Fibroblast of skin of right quadriceps (primary cell): ENCODE measurements at regions not wholly inside any gene's neighbourhood (a gene's known extent, or its start where the extent isn't known, plus 50 kb on each side); places are given as distances from the start of the nearest gene placed in this dataset.
"Not testable (repeated sequence)": the region's sequence is repeated elsewhere in the genome, so short reads cannot be mapped to it uniquely, and the experiment has no call there.

Experiments
- DNase-seq: peaks from one replicate; pipeline ENCODE4 v3.0.0-alpha.2; 2013

DNA sequence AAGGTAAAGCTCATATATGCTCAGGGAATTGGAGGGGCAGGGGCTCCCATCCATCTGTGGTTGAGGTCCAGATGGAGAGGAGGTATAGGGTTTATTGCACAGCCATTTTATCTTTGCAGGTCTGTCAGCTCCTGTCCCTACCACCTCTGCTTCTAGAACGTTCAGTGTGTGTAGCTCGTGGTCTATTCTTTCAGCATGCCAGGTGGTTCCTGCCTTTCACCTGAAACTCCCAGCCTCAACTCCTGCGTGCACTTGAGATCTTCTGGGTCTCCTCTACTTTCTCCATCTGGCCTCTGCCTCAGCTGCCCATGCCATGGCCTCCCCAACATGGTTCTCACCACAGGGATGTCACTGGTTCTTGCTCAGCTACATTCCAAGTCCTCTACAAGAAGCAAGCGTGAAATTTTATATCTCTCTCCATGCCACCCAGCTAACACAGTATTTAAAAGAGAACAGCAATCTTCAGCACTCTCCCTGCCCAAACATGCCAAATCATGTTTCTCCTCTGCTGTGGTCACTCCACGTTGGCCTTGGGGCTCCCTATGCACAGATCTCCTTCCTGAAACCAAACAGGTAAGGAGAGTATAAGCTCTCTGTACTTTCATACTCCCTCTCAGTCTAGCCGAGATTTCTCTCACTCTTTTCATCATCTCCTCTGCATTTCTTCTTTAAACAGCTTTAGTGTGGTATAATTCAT is 157.8 kb upstream of the TRPC6 start:
- no peak for DNase-seq

DNA sequence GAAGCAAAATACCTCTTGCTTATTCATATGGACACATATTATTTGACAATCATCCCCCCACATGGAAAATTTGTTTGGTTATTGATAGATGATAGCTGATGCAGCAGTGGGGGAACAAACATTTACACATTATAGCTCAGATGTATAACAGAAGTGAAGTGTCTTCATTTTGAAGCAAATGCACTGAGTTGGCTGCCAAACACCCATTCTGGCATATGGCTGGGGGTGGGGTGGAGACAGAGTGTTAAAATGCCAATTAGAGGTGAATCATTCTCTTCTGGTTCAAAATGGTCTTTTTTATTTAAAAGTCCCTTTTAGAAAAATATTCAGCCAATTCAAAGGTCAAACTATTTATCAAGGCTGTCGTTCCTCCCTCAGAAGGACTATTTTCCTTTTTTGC is 157.3 kb upstream of the TRPC6 start:
- no peak for DNase-seq

DNA sequence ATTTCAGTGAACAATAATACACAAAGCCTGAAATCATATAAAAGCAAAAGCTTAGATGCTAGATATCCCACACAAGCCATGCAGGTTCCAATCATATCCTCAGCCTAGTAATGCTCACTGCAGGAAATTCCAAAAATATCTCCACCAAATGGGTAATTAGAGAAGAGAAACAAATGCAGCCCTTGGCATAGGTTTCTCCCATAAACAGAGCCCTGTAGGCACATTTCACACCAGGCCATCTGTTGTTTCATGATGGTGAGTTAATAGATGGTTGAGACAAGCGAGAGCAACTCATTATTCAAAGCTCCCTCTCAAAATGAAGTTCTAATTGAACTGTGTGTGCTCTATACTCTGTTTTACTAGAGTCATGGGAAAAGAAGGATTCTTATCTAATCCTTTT is 154.6 kb upstream of the TRPC6 start:
- DNase-seq, result no peak

DNA sequence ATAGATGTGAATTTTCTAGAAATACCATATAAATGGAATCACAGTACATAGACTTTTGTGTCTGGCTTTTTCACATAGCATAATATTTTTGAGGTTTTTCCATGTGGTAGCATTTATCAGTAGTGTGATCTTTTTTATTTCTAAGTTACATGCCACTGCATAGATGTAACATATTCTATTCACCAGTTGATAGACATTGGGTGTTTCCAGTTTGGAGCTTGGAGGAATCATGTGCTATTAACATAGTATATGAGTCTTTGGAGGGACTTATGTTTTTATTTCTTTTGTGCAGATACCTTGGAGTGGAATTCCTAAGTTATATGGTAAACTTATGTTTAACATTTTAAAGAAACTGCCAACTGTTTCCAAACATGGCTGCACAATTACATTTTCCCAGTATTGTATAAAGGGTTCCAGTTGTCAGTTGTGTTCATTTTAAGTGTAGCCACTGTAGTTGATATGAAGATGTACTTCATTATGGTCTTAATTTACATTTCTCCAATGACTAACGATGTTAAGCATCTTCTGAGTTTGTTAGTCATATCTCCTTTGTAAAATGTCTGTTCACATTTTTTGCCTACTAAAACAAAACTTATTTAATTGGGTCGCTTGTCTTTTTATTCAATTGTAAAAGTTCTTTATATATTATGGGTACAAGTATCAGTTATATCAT is 145.7 kb upstream of the TRPC6 start:
- DNase-seq, result no peak

DNA sequence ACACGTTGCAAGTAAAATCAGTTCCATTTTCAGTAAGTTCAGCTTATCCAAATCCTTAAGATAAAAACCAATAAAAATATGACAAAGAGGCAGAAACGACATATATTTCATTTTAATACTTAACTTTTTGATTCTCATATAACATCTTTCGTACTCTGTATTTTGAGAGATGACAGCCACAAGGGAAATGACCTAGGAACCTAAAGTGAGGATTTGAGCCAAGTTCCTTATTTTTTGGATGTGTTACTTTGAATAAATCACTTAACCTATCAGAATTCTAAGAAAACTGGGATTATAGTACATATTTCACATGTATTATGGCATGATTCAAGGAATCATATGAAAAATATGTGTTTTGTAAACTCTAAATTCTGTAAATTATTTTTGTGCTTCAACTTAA is 143.6 kb upstream of the TRPC6 start:
- DNase-seq, result no peak

DNA sequence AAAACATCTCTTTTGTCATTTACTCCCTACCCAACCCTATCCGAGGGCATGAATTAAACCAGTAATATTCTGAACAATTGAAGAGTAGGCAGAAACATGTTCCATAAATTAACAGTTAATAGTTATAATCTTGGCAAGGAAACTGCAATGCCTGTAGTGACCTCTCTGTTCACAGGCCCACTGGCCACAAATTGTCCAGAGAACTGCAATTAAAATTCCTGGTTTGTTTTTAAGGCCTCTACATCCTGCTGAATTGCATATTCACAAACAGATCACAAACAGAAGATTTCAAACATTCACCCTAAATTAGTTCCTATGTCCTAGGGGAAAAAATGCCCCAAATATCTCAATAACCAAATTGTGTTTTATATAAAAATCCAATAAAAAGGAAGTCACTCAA is 143.2 kb upstream of the TRPC6 start:
- DNase-seq, result no peak

DNA sequence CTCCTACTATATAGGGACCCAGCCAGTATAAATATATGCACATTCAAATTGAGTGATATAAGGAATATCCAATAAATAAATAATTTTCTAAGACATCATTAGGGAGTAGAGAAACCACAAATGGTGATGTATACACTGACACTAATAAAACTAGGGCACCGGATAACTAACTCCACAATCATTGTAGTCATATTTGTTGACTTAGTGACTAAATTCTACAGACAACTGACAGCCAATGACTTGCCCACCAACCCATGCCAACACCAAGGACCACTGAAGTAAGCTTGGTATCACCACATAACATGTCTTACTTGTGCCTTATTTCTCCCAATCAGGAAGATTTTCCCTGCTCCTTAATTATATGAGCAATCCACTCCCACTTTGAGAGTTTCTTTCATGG is 139.6 kb upstream of the TRPC6 start:
- DNase-seq, result no peak

DNA sequence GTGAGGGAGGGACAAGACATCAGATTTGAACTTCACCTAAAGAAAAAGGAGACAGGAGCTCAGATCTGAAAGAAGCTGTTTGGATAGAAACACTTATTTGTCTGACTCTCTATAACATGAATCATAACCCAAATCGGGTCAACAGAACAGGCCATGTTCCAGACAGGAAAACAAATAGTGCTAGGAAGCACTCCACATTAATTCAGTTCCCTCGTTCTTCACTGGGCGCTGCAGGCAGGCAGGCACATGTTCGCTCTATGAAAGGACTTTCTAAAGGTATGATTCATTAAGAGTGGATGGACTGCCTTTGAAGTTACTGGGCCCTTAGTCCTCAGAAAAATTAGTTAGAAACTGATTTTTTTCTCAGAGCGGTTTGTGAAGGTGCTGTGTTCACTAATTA is 137.5 kb upstream of the TRPC6 start:
- DNase-seq, result no peak

DNA sequence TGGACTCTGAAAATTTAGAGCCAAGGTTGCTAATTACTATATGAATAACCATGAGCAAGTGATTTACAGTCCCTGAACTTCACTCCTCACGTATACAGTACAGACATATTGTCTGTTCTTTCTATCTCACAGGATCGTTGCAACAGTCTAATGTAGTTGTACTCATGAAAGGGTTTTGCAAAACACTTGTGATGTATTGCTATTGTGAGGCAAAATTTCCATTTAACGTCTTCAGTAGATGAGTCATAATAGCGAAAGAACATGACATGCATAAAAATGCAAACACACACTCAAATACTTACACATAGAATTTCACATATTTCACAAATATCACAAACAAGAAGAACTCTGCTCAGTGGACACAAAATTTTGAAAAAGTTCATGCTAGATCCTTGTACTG is 134.6 kb upstream of the TRPC6 start:
- no peak for DNase-seq

DNA sequence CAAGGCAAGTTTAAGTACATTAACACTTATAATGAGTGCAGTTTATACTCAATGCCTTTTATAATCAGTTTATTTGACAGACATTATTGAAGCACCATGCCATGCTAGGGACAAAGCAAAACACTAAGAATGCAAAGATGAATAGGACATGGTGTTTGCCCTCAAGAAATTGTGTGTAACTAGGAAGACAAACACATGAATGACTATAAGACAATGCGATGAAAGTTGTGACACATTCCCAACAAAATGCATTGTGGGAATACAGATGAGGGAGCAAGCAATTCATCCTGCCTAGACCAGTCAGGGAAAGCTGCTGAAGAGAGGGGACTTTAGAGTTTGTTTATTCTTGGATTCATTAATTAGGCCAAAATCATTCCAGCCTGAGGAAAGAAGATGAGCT is 133.8 kb upstream of the TRPC6 start:
- no peak for DNase-seq

DNA sequence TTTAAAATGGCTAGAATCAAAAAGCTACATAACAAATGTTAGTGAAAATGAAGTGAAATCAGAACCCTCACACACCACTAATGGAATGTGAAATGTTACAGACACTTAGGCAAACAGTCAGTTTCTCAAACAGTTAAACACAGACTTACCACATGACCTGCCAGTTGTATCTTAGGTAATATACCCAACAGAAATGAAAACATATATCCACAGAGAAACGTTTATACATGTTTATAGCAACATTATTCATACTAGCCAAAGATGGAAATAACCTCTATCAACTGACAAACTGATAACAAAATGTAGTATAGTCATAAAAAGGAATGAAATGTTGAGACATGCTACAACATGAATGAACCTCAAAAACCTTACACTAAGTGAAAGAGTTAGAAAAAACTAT is 131.5 kb upstream of the TRPC6 start:
- DNase-seq, result no peak

DNA sequence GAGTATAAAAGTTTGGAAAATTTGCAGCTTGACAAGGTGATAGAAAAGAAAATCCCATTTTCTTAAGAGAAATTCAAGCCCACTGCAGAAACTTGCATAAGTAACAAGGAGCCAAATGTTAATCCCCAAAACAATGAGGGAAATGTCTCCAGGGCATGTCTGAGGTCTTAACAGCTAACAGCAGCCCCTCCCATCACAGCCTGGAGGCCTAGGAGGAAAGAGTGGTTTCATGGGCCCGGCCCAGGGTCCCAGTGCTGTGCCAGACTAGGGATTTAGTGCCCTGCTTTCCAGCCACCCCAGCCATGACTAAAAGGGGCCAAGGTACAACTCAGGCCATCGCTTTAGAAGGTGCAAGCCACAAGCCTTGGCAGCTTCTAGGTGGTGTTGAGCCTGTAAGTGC is 123.7 kb upstream of the TRPC6 start:
- DNase-seq, result no peak

DNA sequence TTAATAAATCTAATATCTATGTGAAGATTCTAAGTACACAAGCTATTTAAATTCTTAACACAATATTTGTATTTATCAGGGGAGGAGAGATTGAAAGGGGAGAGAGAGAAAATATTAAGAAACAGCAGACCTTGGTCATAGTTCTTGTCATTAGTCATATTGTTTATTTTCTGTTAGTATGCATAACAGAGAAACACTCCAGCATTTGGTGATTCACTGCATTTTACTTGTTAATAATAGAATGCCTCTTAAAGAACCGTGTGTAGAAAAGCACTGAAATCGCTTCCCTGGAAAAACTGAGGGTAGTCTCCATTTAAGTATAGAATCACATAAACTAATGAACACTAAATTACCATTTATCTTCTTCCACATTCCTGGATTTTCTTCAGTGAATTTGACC is 122.7 kb upstream of the TRPC6 start:
- DNase-seq, result no peak

DNA sequence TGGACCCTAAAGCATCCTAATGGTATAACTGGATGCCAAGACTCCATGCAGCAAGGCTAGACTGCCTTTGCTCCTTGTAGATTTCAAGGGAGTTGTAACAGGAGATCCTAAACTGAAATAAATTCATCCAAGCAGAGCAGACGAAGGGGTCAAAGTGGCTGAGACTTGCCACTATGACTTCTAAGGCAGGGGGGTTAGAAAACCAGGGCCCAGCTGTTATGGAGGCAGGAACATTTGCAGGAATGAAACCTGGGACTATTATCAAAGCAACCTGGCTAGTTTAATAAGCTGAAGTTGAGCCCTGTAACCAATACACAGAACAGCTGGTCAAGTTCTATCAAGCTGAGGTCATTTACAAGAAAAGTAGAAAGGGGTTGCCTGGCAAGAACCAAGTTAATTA is 122.2 kb upstream of the TRPC6 start:
- no peak for DNase-seq

DNA sequence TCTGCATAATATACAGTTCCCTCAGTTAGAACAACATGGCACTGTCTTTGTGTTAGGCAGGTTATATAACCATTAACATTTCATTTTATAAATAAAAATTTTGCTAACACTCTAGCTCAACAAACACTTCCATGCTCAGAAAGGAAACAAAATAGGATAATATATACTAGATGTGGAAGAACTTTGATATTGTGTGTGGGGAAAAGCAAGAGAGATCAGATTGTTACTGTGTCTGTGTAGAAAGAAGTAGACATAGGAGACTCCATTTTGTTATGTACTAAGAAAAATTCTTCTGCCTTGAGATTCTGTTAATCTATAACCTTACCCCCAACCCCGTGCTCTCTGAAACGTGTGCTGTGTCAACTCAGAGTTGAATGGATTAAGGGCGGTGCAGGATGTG is 111.1 kb upstream of the TRPC6 start:
- not testable (repeated sequence) for DNase-seq

DNA sequence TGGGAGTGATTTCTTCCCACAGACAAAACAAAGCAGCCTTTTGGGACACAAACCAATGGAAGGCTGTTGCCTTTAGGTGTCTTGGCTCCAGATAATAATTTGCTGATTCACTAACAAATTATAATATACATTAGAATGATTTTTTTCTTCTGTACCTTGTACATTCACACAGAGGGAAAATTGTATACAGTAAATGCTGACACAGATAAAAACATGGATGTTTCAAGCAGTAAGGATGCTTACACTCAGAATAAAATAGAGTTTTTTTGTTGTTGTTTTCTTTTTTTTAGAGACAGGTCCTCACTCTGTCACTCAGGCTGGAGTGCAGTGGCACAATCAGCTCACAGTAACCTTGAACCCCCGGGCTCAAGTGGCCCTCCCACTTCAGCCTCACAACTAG is 109.2 kb upstream of the TRPC6 start:
- no peak for DNase-seq

DNA sequence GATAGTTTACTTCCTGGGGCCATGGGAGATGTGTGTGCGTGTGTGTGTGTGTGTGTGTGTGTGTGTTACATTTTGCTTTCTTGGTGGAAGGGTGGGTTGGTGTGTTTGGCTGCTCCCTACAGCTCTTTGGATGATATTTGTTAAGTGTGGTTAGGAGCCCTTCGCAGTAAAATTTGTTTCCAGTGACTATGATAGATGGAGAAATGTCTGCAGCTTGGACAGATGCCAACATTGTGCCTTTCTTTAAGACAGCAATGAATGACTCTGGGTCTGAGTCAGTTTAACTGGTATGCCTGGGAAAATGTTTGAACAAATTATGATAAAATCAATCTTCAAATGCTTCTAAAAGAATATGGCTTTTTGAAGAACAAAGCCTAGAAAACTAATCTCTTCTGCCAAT is 102.7 kb upstream of the TRPC6 start:
- peak; percentile 70 for DNase-seq

DNA sequence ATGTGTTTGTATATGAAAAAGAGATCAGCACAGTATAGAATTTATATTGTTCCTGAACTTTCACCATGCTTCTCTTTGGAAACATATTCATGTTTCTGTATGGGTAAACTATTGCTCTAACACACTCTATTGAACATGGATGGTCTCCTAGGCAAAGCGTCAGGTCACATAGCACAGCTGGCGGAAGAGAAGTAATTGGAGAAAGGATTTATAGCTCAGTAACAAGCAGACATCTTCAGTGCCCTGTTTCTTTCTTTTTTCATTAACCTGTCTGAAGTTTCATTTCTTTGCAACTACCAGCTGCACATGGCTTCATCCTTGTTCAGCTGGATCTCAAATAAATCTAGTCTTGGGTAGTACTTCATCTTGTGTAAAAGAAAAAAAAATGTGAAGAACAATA is 84.4 kb upstream of the TRPC6 start:
- DNase-seq, result no peak

DNA sequence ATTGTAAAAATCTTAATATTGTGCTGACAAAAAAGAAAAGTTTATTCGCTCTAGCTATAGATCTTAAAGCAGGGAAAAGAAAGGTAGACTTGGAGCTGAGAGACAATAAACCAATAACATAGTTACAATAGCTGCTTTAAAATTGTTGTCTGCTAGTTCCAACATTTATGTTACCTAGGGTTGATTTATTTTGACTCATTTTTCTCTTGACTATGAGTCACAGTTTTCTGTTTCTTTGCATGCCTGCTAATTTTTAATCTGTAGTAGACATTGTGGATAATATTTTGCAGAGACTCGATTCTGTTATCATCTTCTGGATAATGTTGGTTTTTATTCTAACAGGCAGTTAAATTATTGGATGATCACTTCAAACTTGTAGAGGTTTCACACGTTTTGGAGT is 83.1 kb upstream of the TRPC6 start:
- DNase-seq, result no peak

DNA sequence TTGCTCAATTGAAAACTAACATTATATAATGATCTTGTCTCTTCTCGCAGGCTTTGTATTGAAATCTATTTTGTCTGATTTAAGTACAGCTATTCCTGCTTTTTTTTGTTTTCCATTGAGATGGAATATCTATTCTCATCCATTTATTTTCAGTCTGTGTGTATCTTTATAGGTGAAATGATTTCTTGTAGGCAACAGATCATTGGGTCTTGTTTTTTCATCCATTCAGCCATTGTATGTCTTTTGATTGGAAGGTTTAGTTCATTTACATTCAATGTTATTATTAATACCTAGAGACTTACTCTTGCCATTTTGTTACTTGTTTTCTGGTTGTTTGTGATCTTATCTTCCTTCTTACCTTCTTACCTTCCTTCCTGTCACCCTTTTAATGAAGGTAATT is 77.8 kb upstream of the TRPC6 start:
- DNase-seq, result no peak
